ENCODE measurements at regions not wholly inside any gene's neighbourhood (a gene's known extent, or its start where the extent isn't known, plus 50 kb on each side); places are given as distances from the start of the nearest gene placed in this dataset.
"Not testable (repeated sequence)": the region's sequence is repeated elsewhere in the genome, so short reads cannot be mapped to it uniquely, and the experiment has no call there.

DNA sequence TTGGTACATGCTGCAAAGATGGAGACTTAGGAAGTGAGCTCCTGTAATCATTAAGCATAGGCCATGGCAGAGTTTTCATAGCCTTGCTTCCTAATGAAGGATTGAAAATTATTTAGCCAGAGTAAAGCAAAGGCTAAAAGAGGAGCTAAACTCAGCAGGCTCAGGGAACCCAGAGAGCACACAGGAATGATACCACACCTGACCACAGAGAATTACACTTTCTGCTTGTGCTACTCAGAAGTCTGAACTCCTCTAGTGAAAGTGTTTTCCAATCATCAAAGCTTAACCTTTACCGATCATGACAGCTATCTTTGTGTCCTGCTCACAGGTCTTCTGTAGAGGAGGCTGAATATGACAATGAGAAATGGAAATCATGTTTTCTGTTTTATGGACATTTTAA lies 347.7 kb downstream of the OTUD1 start:
- Mint-ChIP-seq H3K4me3 (no peak overlapping the region), H3K27ac (no peak overlapping the region), H3K36me3 (no peaks in the 10 kb centered on the region), H3K4me1 (no peaks in the 10 kb centered on the region), H3K9me3 (peaks cover 0 to 6% (median 0%) of the 10 kb centered on the region in 5 donors), H3K27me3 (peaks cover 0 to 5% of the 10 kb centered on the region in 2 donors)
- Histone ChIP-seq H3K27me3 (ENCODE audit: insufficient read depth, low read length, poor library complexity, severe bottlenecking) (no peaks in the 10 kb centered on the region), H3K4me1 (ENCODE audit: insufficient read depth, low read length) (no peaks in the 10 kb centered on the region), H3K4me3 (ENCODE audit: low read length) (no peak overlapping the region), H3K36me3 (ENCODE audit: insufficient read depth, low read length) (no peaks in the 10 kb centered on the region), H3K9me3 (ENCODE audit: low read length) (no peaks in the 10 kb centered on the region), H3K27ac (ENCODE audit: low read depth, low read length) (no peak overlapping the region)
- no peak for DNase-seq
- CTCF ChIA-PET: no interaction called here
- POLR2A ChIA-PET: no interaction called here

DNA sequence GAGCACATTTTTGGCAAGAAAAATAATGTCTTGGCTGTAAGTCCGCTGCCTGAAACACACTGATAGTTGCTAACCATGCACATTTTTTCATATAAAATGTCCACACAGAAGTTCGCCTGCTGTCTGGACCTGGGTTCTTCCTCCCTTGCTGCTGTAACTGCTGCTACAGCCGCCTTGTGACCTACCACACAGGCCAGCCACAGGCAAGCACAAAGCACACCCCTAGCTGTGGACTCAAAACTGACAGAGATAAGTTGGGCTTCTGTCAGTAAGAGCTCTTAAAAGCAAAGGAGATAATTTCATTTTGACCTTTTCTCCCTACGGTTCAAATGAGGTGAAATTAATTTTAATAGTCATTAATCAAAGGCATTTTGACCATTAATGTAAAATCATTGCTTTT lies 354.7 kb downstream of the OTUD1 start:
- no peaks in the 10 kb centered on the region for H3K36me3 ChIP-seq (ENCODE audit: insufficient read depth, low read length)
- CTCF ChIA-PET: no interaction called here
- H3K4me1 ChIP-seq (ENCODE audit: insufficient read depth, low read length): no peaks in the 10 kb centered on the region
- no peaks in the 10 kb centered on the region for H3K27me3 ChIP-seq (ENCODE audit: insufficient read depth, low read length, poor library complexity, severe bottlenecking)
- no peak overlapping the region for H3K27ac ChIP-seq (ENCODE audit: low read depth, low read length)
- H3K4me3 ChIP-seq (ENCODE audit: low read length): no peak overlapping the region
- POLR2A ChIA-PET: no interaction called here
- Mint-ChIP-seq H3K9me3 (peaks cover 0 to 3% (median 0%) of the 10 kb centered on the region in 5 donors), H3K4me3 (no peak overlapping the region), H3K27me3 (peaks cover 0 to 2% of the 10 kb centered on the region in 2 donors), H3K27ac (no peak overlapping the region), H3K4me1 (no peaks in the 10 kb centered on the region), H3K36me3 (no peaks in the 10 kb centered on the region)
- DNase-seq: no peak
- no peaks in the 10 kb centered on the region for H3K9me3 ChIP-seq (ENCODE audit: low read length)

- H3K27me3 Mint-ChIP-seq; H3K4me3 Mint-ChIP-seq; H3K27ac Mint-ChIP-seq; CTCF ChIA-PET; H3K9me3 Mint-ChIP-seq; H3K27ac ChIP-seq (ENCODE audit: low read depth, low read length); H3K36me3 ChIP-seq (ENCODE audit: insufficient read depth, low read length); POLR2A ChIA-PET; H3K4me1 ChIP-seq (ENCODE audit: insufficient read depth, low read length); H3K4me1 Mint-ChIP-seq; DNase-seq; H3K36me3 Mint-ChIP-seq; H3K9me3 ChIP-seq (ENCODE audit: low read length); H3K4me3 ChIP-seq (ENCODE audit: low read length); H3K27me3 ChIP-seq (ENCODE audit: insufficient read depth, low read length, poor library complexity, severe bottlenecking): not testable (repeated sequence)
Measured at GRCh38 chr10:23797452-23797851, 358.6 kb downstream of the OTUD1 start.

DNA sequence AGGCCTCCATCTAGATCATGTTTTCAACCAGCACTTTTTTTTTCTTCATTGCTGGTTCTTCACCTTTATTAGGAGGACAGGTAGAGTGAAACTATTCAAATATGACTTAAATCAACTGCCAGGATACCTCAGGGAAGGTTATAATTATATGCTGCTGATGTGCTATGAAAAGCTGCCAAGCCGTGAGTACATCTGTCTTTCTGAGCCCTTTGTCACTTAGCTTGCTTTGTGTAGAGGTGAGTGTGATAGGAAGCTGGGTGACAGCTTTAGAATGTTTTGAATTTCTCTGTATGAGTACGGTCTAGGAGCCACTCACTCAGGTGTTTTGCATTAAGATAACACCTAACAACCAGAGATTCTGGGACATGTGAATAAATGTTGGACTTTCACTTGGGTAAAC lies 365.2 kb downstream of the OTUD1 start:
- H3K4me1 ChIP-seq (ENCODE audit: insufficient read depth, low read length): no peaks in the 10 kb centered on the region
- no peak overlapping the region for H3K4me3 ChIP-seq (ENCODE audit: low read length)
- ChIA-PET CTCF (no interaction called here), POLR2A (no interaction called here)
- no peak overlapping the region for H3K27ac Mint-ChIP-seq
- no peak overlapping the region for H3K4me3 Mint-ChIP-seq
- no peaks in the 10 kb centered on the region for H3K27me3 ChIP-seq (ENCODE audit: insufficient read depth, low read length, poor library complexity, severe bottlenecking)
- H3K36me3 Mint-ChIP-seq: no peaks in the 10 kb centered on the region
- H3K9me3 Mint-ChIP-seq: peaks cover 0 to 6% (median 0%) of the 10 kb centered on the region in 5 donors
- no peak overlapping the region for H3K27ac ChIP-seq (ENCODE audit: low read depth, low read length)
- H3K27me3 Mint-ChIP-seq: no peaks in the 10 kb centered on the region
- H3K36me3 ChIP-seq (ENCODE audit: insufficient read depth, low read length): no peaks in the 10 kb centered on the region
- H3K4me1 Mint-ChIP-seq: no peaks in the 10 kb centered on the region
- no peaks in the 10 kb centered on the region for H3K9me3 ChIP-seq (ENCODE audit: low read length)
- no peak for DNase-seq

- Histone ChIP-seq H3K36me3 (ENCODE audit: insufficient read depth, low read length) (no peaks in the 10 kb centered on the region), H3K27me3 (ENCODE audit: insufficient read depth, low read length, poor library complexity, severe bottlenecking) (no peaks in the 10 kb centered on the region), H3K27ac (ENCODE audit: low read depth, low read length) (no peak overlapping the region), H3K4me1 (ENCODE audit: insufficient read depth, low read length) (no peaks in the 10 kb centered on the region), H3K9me3 (ENCODE audit: low read length) (no peaks in the 10 kb centered on the region), H3K4me3 (ENCODE audit: low read length) (no peak overlapping the region)
- Mint-ChIP-seq H3K9me3 (no peaks in the 10 kb centered on the region), H3K27ac (no peak overlapping the region), H3K27me3 (peaks cover 0 to 2% of the 10 kb centered on the region in 2 donors), H3K36me3 (no peaks in the 10 kb centered on the region), H3K4me1 (no peaks in the 10 kb centered on the region), H3K4me3 (no peak overlapping the region)
- ChIA-PET CTCF (no interaction called here), POLR2A (no interaction called here)
- no peak for DNase-seq
Measured at GRCh38 chr10:23813687-23814086, 374.8 kb downstream of the OTUD1 start.

GRCh38 chr10:23818484-23818883 lies 379.6 kb downstream of the OTUD1 start:
- Mint-ChIP-seq H3K4me1 (no peaks in the 10 kb centered on the region), H3K27me3 (peaks cover 0 to 3% of the 10 kb centered on the region in 2 donors), H3K9me3 (peaks cover 0 to 3% (median 0%) of the 10 kb centered on the region in 5 donors), H3K4me3 (no peak overlapping the region), H3K27ac (no peak overlapping the region), H3K36me3 (no peaks in the 10 kb centered on the region)
- H3K27me3 ChIP-seq (ENCODE audit: insufficient read depth, low read length, poor library complexity, severe bottlenecking): no peaks in the 10 kb centered on the region
- H3K36me3 ChIP-seq (ENCODE audit: insufficient read depth, low read length): no peaks in the 10 kb centered on the region
- H3K9me3 ChIP-seq (ENCODE audit: low read length): no peaks in the 10 kb centered on the region
- ChIA-PET CTCF (no interaction called here), POLR2A (no interaction called here)
- H3K4me1 ChIP-seq (ENCODE audit: insufficient read depth, low read length): no peaks in the 10 kb centered on the region
- H3K4me3 ChIP-seq (ENCODE audit: low read length): no peak overlapping the region
- no peak for DNase-seq
- no peak overlapping the region for H3K27ac ChIP-seq (ENCODE audit: low read depth, low read length)

GRCh38 chr10:23820792-23821191 lies 381.9 kb downstream of the OTUD1 start:
- no peaks in the 10 kb centered on the region for H3K4me1 Mint-ChIP-seq
- Histone ChIP-seq H3K9me3 (ENCODE audit: low read length) (no peaks in the 10 kb centered on the region), H3K27me3 (ENCODE audit: insufficient read depth, low read length, poor library complexity, severe bottlenecking) (no peaks in the 10 kb centered on the region), H3K4me3 (ENCODE audit: low read length) (no peak overlapping the region), H3K27ac (ENCODE audit: low read depth, low read length) (no peak overlapping the region), H3K36me3 (ENCODE audit: insufficient read depth, low read length) (no peaks in the 10 kb centered on the region), H3K4me1 (ENCODE audit: insufficient read depth, low read length) (no peaks in the 10 kb centered on the region)
- peaks cover 0 to 3% (median 0%) of the 10 kb centered on the region in 5 donors for H3K9me3 Mint-ChIP-seq
- H3K27ac Mint-ChIP-seq: no peak overlapping the region
- ChIA-PET CTCF (no interaction called here), POLR2A (no interaction called here)
- no peak overlapping the region for H3K4me3 Mint-ChIP-seq
- H3K27me3 Mint-ChIP-seq: peaks cover 0 to 3% of the 10 kb centered on the region in 2 donors
- H3K36me3 Mint-ChIP-seq: no peaks in the 10 kb centered on the region
- DNase-seq: no peak

DNA sequence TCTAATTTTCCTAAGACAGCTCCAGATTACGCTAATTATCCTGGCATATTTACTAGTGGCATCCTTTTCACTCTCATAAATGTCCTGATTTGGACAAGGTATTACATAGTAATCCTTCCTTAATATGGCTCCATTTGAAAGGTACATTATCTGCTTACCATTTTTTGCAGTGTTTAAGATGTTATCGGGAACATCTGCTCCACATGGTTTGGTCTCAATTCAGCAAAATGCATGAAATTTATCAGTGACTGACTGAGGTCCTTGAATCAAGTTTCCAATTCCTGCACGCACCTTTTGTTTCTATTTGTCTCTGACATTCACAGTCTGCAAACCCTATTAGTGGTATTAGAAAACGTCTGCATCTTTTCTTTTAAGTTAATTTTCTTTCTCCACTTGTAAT lies 384.1 kb upstream of the KIAA1217 start:
- Mint-ChIP-seq H3K4me1 (no peaks in the 10 kb centered on the region), H3K27ac (no peak overlapping the region), H3K36me3 (no peaks in the 10 kb centered on the region), H3K27me3 (peaks cover 0 to 2% of the 10 kb centered on the region in 2 donors), H3K9me3 (peaks cover 0 to 3% (median 0%) of the 10 kb centered on the region in 5 donors), H3K4me3 (no peak overlapping the region)
- ChIA-PET POLR2A (no interaction called here), CTCF (no interaction called here)
- Histone ChIP-seq H3K27ac (ENCODE audit: low read depth, low read length) (no peak overlapping the region), H3K9me3 (ENCODE audit: low read length) (no peaks in the 10 kb centered on the region), H3K4me1 (ENCODE audit: insufficient read depth, low read length) (no peaks in the 10 kb centered on the region), H3K36me3 (ENCODE audit: insufficient read depth, low read length) (no peaks in the 10 kb centered on the region), H3K4me3 (ENCODE audit: low read length) (no peak overlapping the region), H3K27me3 (ENCODE audit: insufficient read depth, low read length, poor library complexity, severe bottlenecking) (no peaks in the 10 kb centered on the region)
- DNase-seq: no peak

DNA sequence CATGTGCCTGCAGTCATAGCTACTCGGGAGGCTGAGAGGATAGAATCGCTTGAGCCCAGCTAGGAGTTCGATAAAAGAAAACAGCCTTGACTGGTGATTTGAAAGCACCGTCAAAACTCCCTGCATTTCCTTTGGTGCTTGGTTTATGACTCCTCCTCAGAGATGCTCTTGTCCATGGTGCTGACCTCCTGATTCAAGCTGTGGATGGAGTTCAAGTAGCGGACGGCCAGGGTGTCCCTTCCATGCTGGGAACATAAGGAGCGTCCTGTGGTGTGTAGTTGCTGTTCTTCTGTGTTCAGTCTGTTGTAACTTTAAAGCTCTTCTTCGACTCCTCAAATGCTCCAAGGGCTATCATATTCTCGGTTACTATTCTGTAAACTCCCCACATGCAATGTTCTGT lies 382.5 kb upstream of the KIAA1217 start:
- H3K27me3 Mint-ChIP-seq: peaks cover 0 to 2% of the 10 kb centered on the region in 2 donors
- Histone ChIP-seq H3K4me1 (ENCODE audit: insufficient read depth, low read length) (no peaks in the 10 kb centered on the region), H3K9me3 (ENCODE audit: low read length) (no peaks in the 10 kb centered on the region), H3K27me3 (ENCODE audit: insufficient read depth, low read length, poor library complexity, severe bottlenecking) (no peaks in the 10 kb centered on the region), H3K27ac (ENCODE audit: low read depth, low read length) (no peak overlapping the region), H3K36me3 (ENCODE audit: insufficient read depth, low read length) (no peaks in the 10 kb centered on the region), H3K4me3 (ENCODE audit: low read length) (no peak overlapping the region)
- peak overlapping the region in 1 of 7 donors; percentile 70 for H3K4me3 Mint-ChIP-seq
- H3K27ac Mint-ChIP-seq: no peak overlapping the region
- ChIA-PET CTCF (interaction anchor here (0.6 kb wide), 1 partner anchor 34 kb away, joined by 3 read pairs; no protein-coding TSS in a partner anchor), POLR2A (no interaction called here)
- H3K4me1 Mint-ChIP-seq: no peaks in the 10 kb centered on the region
- H3K9me3 Mint-ChIP-seq: peaks cover 0 to 3% (median 0%) of the 10 kb centered on the region in 5 donors
- no peak for DNase-seq
- H3K36me3 Mint-ChIP-seq: no peaks in the 10 kb centered on the region
